ENCODE measurements at regions not wholly inside any gene's neighbourhood (a gene's known extent, or its start where the extent isn't known, plus 50 kb on each side); places are given as distances from the start of the nearest gene placed in this dataset.

GRCh38 chr4:31051151-31051550 is 331.0 kb downstream of the PCDH7 start:
- no peak for DNase-seq (ENCODE audit: extremely low read depth, low read depth)
- no peak for TF ChIP-seq CTCF (IDR thresholded peaks at IDR 0.05; ENCODE audit: low read depth, low read length)

- TF ChIP-seq CTCF (IDR thresholded peaks at IDR 0.05; ENCODE audit: low read depth, low read length): no peak
- DNase-seq (ENCODE audit: extremely low read depth, low read depth): no peak
These were observed 331.4 kb downstream of the PCDH7 start for GRCh38 chr4:31051565-31051964.

- no peak for TF ChIP-seq CTCF (IDR thresholded peaks at IDR 0.05; ENCODE audit: low read depth, low read length)
- DNase-seq (ENCODE audit: extremely low read depth, low read depth): no peak
These were observed 332.4 kb downstream of the PCDH7 start for GRCh38 chr4:31052519-31052918.

GRCh38 chr4:31053451-31053850 is 333.3 kb downstream of the PCDH7 start:
- DNase-seq (ENCODE audit: extremely low read depth, low read depth): no peak
- TF ChIP-seq CTCF (IDR thresholded peaks at IDR 0.05; ENCODE audit: low read depth, low read length): no peak

GRCh38 chr4:31054295-31054694 is 334.1 kb downstream of the PCDH7 start:
- no peak for TF ChIP-seq CTCF (IDR thresholded peaks at IDR 0.05; ENCODE audit: low read depth, low read length)
- no peak for DNase-seq (ENCODE audit: extremely low read depth, low read depth)

GRCh38 chr4:31058656-31059055 is 338.5 kb downstream of the PCDH7 start:
- TF ChIP-seq CTCF (IDR thresholded peaks at IDR 0.05; ENCODE audit: low read depth, low read length): no peak
- DNase-seq (ENCODE audit: extremely low read depth, low read depth): no peak

- DNase-seq (ENCODE audit: extremely low read depth, low read depth): no peak
- no peak for TF ChIP-seq CTCF (IDR thresholded peaks at IDR 0.05; ENCODE audit: low read depth, low read length)
These were observed 339.8 kb downstream of the PCDH7 start for GRCh38 chr4:31059753-31060522.
